SHP77 (cell line): ENCODE measurements at regions not wholly inside any gene's neighbourhood (a gene's known extent, or its start where the extent isn't known, plus 50 kb on each side); places are given as distances from the start of the nearest gene placed in this dataset.

ENCODE experiments used
- DNase-seq, 2 experiments: peaks; one replicate each; lab custom pipeline; 2025; lab: John Stamatoyannopoulos, UW

GRCh38 chr13:103436057-103436654 is 369.9 kb upstream of the SLC10A2 start:
- DNase-seq = no peak

GRCh38 chr13:103431856-103432255 is 365.6 kb upstream of the SLC10A2 start:
- DNase-seq = peak; percentile 13 to 39

- no peak for DNase-seq
These were observed 364.2 kb upstream of the SLC10A2 start for GRCh38 chr13:103430368-103430767.

GRCh38 chr13:103410002-103410401 is 343.8 kb upstream of the SLC10A2 start:
- peak in 1 of 2 experiments; percentile 7 for DNase-seq

GRCh38 chr13:103406967-103407366 is 340.8 kb upstream of the SLC10A2 start:
- no peak for DNase-seq

GRCh38 chr13:103405297-103405696 is 339.1 kb upstream of the SLC10A2 start:
- DNase-seq = no peak

GRCh38 chr13:103403814-103404213 is 337.6 kb upstream of the SLC10A2 start:
- DNase-seq = no peak

- DNase-seq = peak in 1 of 2 experiments; percentile 16
These were observed 337.0 kb upstream of the SLC10A2 start for GRCh38 chr13:103403148-103403740.

GRCh38 chr13:103395139-103395538 is 328.9 kb upstream of the SLC10A2 start:
- DNase-seq = no peak

GRCh38 chr13:103394618-103395017 is 328.4 kb upstream of the SLC10A2 start:
- no peak for DNase-seq

GRCh38 chr13:103391936-103392335 is 325.7 kb upstream of the SLC10A2 start:
- no peak for DNase-seq

- peak in 1 of 2 experiments; percentile 17 for DNase-seq
These were observed 322.6 kb upstream of the SLC10A2 start for GRCh38 chr13:103388839-103389238.

GRCh38 chr13:103386341-103386740 is 320.1 kb upstream of the SLC10A2 start:
- DNase-seq = no peak

GRCh38 chr13:103373916-103374315 is 307.7 kb upstream of the SLC10A2 start:
- no peak for DNase-seq

- no peak for DNase-seq
These were observed 305.1 kb upstream of the SLC10A2 start for GRCh38 chr13:103371271-103371670.

- DNase-seq = no peak
These were observed 304.6 kb upstream of the SLC10A2 start for GRCh38 chr13:103370790-103371189.

GRCh38 chr13:103358255-103358932 is 292.2 kb upstream of the SLC10A2 start:
- no peak for DNase-seq

GRCh38 chr13:103356226-103356864 is 290.1 kb upstream of the SLC10A2 start:
- DNase-seq = no peak

GRCh38 chr13:103354171-103354570 is 288.0 kb upstream of the SLC10A2 start:
- no peak for DNase-seq

- no peak for DNase-seq
These were observed 285.0 kb upstream of the SLC10A2 start for GRCh38 chr13:103351035-103351828.

- no peak for DNase-seq
These were observed 283.9 kb upstream of the SLC10A2 start for GRCh38 chr13:103350147-103350546.
